ENCODE measurements at regions not wholly inside any gene's neighbourhood (a gene's known extent, or its start where the extent isn't known, plus 50 kb on each side); places are given as distances from the start of the nearest gene placed in this dataset.

DNA sequence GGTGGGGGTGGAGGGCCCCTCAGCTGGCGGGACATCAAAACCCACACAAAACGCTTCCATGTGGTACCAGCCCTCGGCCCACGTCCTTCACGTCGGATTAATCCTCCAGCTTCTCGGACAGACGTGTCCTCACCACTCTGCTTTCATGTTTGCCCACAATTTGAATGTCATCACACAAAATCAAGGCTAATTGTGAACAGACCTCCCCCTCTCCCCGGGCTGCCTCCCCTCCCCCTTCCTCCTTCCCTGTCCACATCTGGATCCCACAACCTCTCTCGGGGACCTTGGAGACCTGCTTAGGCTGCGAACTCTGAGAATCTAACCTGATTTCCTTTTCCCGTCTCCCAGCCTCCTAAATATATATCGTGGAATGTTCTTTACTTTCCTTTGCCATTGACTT, 262.9 kb downstream of the MN1 start:
- DNase-seq (ENCODE audit: low read depth): no peak
- no peak for TF ChIP-seq POLR2A (IDR thresholded peaks at IDR 0.05; ENCODE audit: extremely low read depth, insufficient read length)
- no peak for TF ChIP-seq MYC (IDR thresholded peaks at IDR 0.05; ENCODE audit: low read depth, low read length)
- TF ChIP-seq, protein P1, sequence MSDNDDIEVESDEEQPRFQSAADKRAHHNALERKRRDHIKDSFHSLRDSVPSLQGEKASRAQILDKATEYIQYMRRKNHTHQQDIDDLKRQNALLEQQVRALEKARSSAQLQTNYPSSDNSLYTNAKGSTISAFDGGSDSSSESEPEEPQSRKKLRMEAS (IDR thresholded peaks at IDR 0.05; ENCODE audit: low read depth, low read length): no peak
- no peak for TF ChIP-seq CTCF (IDR thresholded peaks at IDR 0.05; ENCODE audit: low read depth, low read length)
- no peak overlapping the region for H3K4me3 ChIP-seq (ENCODE audit: low read depth, low read length)

DNA sequence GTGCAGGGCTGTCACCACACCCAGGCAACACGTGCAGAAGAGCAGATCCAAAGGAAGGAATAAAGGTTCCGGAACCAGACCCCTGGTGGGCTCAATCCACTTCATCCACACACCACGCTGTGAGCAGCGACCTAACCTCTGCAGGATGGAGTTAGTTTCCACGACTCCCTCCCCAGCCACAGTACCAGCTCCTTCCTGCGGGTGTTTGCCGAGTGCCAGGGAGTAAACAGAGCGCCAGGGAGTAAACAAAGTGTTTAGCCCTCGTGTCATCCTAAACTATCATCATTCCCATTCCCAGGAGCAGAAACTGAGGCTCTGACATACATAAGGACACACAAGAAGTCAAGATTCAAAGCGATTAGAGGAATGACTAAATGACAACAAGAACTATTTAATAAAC, 261.3 kb downstream of the MN1 start:
- no peak overlapping the region for H3K4me3 ChIP-seq (ENCODE audit: low read depth, low read length)
- no peak for DNase-seq (ENCODE audit: low read depth)
- TF ChIP-seq MYC (IDR thresholded peaks at IDR 0.05; ENCODE audit: low read depth, low read length) (no peak), POLR2A (IDR thresholded peaks at IDR 0.05; ENCODE audit: extremely low read depth, insufficient read length) (no peak), CTCF (IDR thresholded peaks at IDR 0.05; ENCODE audit: low read depth, low read length) (no peak)

- H3K4me3 ChIP-seq (ENCODE audit: low read depth, low read length): no peak overlapping the region
- TF ChIP-seq CTCF (IDR thresholded peaks at IDR 0.05; ENCODE audit: low read depth, low read length) (no peak), POLR2A (IDR thresholded peaks at IDR 0.05; ENCODE audit: extremely low read depth, insufficient read length) (no peak), MYC (IDR thresholded peaks at IDR 0.05; ENCODE audit: low read depth, low read length) (no peak)
- TF ChIP-seq, protein P1 (IDR thresholded peaks at IDR 0.05; ENCODE audit: low read depth, low read length): no peak
- DNase-seq (ENCODE audit: low read depth): no peak
Measured at GRCh38 chr22:27540656-27541396, 260.7 kb downstream of the MN1 start.

GRCh38 chr22:27541836-27542235, 259.7 kb downstream of the MN1 start:
- TF ChIP-seq CTCF (IDR thresholded peaks at IDR 0.05; ENCODE audit: low read depth, low read length) (no peak), MYC (IDR thresholded peaks at IDR 0.05; ENCODE audit: low read depth, low read length) (no peak), POLR2A (IDR thresholded peaks at IDR 0.05; ENCODE audit: extremely low read depth, insufficient read length) (no peak)
- TF ChIP-seq, protein P1 (IDR thresholded peaks at IDR 0.05; ENCODE audit: low read depth, low read length): no peak
- H3K4me3 ChIP-seq (ENCODE audit: low read depth, low read length): no peak overlapping the region
- no peak for DNase-seq (ENCODE audit: low read depth)

- no peak overlapping the region for H3K4me3 ChIP-seq (ENCODE audit: low read depth, low read length)
- no peak for DNase-seq (ENCODE audit: low read depth)
- TF ChIP-seq POLR2A (IDR thresholded peaks at IDR 0.05; ENCODE audit: extremely low read depth, insufficient read length): no peak
- no peak for TF ChIP-seq CTCF (IDR thresholded peaks at IDR 0.05; ENCODE audit: low read depth, low read length)
- no peak for TF ChIP-seq MYC (IDR thresholded peaks at IDR 0.05; ENCODE audit: low read depth, low read length)
- TF ChIP-seq, protein P1 (IDR thresholded peaks at IDR 0.05; ENCODE audit: low read depth, low read length): no peak
Measured at GRCh38 chr22:27542602-27543001, 259.0 kb downstream of the MN1 start.

Measured in NB4 (cell line).